Duodenal mucosa (tissue), 2 donors: ENCODE measurements at regions not wholly inside any gene's neighbourhood (a gene's known extent, or its start where the extent isn't known, plus 50 kb on each side); places are given as distances from the start of the nearest gene placed in this dataset.
"Not testable (repeated sequence)": the region's sequence is repeated elsewhere in the genome, so short reads cannot be mapped to it uniquely, and the experiment has no call there.

ENCODE experiments used
- H3K27ac ChIP-seq: one replicate; pipeline ENCODE4 v1.7.0; 2013; ENCODE audit warnings: low read depth, low read length
- H3K27me3 ChIP-seq, 2 donors: one replicate each; pipeline ENCODE4 v1.7.0; 2013; ENCODE audit warnings: low read length in 2 of 2, control low read depth in 1 of 2; ENCODE audit not compliant: insufficient read depth in 2 of 2, control insufficient read depth in 1 of 2
- H3K36me3 ChIP-seq, 2 donors: one replicate each; pipeline ENCODE4 v1.7.0; 2013; ENCODE audit warnings: low read length in 2 of 2, control low read depth in 1 of 2; ENCODE audit not compliant: insufficient read depth in 2 of 2, control insufficient read depth in 1 of 2
- H3K4me1 ChIP-seq, 2 donors: one replicate each; pipeline ENCODE4 v1.7.0; 2013; ENCODE audit warnings: low read length in 2 of 2, control low read depth in 1 of 2; ENCODE audit not compliant: insufficient read depth in 2 of 2, control insufficient read depth in 1 of 2
- H3K4me3 ChIP-seq, 2 donors: one replicate each; pipeline ENCODE4 v1.7.0; 2013; ENCODE audit warnings: low read length in 2 of 2, low read depth in 1 of 2
- H3K9ac ChIP-seq, 2 donors: one replicate each; pipeline ENCODE4 v1.7.0; 2013; ENCODE audit warnings: low read length in 2 of 2, low read depth in 1 of 2
- H3K9me3 ChIP-seq, 2 donors: one replicate each; pipeline ENCODE4 v1.7.0; 2013; ENCODE audit warnings: low read length in 2 of 2, control low read depth in 1 of 2; ENCODE audit not compliant: control insufficient read depth in 1 of 2

- H3K36me3 ChIP-seq, H3K27ac ChIP-seq, H3K9ac ChIP-seq, H3K27me3 ChIP-seq, H3K4me3 ChIP-seq, H3K9me3 ChIP-seq, H3K4me1 ChIP-seq: not testable (repeated sequence)
Observed at GRCh38 chr14:37784827-37785223, 189.4 kb downstream of the TTC6 start.

DNA sequence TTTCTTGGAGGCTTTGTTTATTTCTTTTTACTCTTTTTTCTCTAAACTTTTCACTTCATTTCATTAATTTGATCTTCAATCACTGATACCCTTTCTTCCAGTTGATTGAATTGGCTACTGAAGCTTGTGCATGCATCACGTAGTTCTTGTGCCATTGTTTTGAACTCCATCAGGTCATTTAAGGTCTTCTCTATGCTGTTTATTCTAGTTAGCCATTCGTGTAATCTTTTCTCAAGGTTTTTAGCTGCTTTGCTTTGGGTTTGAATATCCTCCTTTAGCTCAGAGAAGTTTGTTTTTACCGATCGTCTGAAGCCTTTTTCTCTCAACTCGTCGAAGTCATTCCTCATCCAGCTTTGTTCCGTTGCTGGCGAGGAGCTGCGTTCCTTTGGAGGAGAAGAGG lies 189.9 kb downstream of the TTC6 start:
- not testable (repeated sequence) for H3K36me3 ChIP-seq, H3K27ac ChIP-seq, H3K9ac ChIP-seq, H3K4me1 ChIP-seq, H3K9me3 ChIP-seq, H3K27me3 ChIP-seq, H3K4me3 ChIP-seq

- not testable (repeated sequence) for H3K27ac ChIP-seq, H3K4me3 ChIP-seq, H3K27me3 ChIP-seq, H3K4me1 ChIP-seq, H3K9me3 ChIP-seq, H3K9ac ChIP-seq, H3K36me3 ChIP-seq
Observed at GRCh38 chr14:37786114-37786625, 190.7 kb downstream of the TTC6 start.

GRCh38 chr14:37787879-37788494 lies 192.6 kb downstream of the TTC6 start:
- no peaks in the 10 kb centered on the region for H3K9me3 ChIP-seq

GRCh38 chr14:37791384-37792036 lies 196.1 kb downstream of the TTC6 start:
- H3K4me3 ChIP-seq = no peak overlapping the region
- no peaks in the 10 kb centered on the region for H3K36me3 ChIP-seq
- no peak overlapping the region for H3K27ac ChIP-seq
- H3K4me1 ChIP-seq = peaks cover 0 to 3% of the 10 kb centered on the region in 2 donors
- no peaks in the 10 kb centered on the region for H3K27me3 ChIP-seq
- H3K9me3 ChIP-seq = no peaks in the 10 kb centered on the region
- no peak overlapping the region for H3K9ac ChIP-seq

More at GRCh38 chr14:37787879-37788494, 192.6 kb downstream of the TTC6 start:
- H3K4me3 ChIP-seq = no peak overlapping the region
- H3K4me1 ChIP-seq = peaks cover 0 to 3% of the 10 kb centered on the region in 2 donors
- no peak overlapping the region for H3K27ac ChIP-seq
- H3K36me3 ChIP-seq = no peaks in the 10 kb centered on the region
- H3K27me3 ChIP-seq = no peaks in the 10 kb centered on the region
- H3K9ac ChIP-seq = no peak overlapping the region

- Histone ChIP-seq H3K36me3 (no peaks in the 10 kb centered on the region), H3K4me1 (peaks cover 0 to 3% of the 10 kb centered on the region in 2 donors)
Observed at GRCh38 chr14:37792124-37792523, 196.7 kb downstream of the TTC6 start.

DNA sequence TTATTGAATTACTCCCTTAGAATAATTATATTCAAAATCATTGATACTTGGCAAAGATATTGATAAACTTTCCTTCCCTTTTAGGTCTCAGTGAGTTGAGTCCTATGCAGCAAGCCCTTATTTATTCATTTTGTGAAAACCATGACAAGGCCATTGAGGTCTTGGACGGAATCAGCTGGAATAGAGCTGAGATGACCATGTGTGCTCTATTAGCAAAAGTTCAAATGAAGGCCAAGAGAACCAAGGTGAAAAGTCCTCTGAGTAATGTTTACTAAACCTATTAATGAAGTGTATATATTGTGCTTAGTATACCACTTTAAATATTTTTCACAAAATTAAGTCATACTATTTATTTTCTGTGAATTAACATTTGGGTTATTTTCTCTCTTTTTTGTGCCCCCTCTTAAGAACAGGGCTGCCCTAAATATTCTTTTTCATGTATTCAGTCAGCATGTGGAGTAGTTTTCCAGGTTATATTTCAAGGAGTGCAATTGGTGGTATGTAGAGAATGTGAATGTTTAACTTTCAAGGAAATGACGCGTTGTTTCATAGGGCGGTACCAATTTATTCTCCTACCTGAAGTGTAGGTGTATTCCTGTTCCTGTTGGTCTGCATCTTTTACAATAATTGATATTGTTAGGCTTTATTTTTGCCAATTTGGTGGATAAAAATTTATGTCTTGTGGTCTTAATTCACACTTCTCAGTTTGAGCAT lies 201.4 kb downstream of the TTC6 start:
- H3K9me3 ChIP-seq = no peaks in the 10 kb centered on the region
- H3K36me3 ChIP-seq = no peaks in the 10 kb centered on the region
- no peaks in the 10 kb centered on the region for H3K4me1 ChIP-seq
- no peak overlapping the region for H3K27ac ChIP-seq
- H3K9ac ChIP-seq = no peak overlapping the region
- no peaks in the 10 kb centered on the region for H3K27me3 ChIP-seq
- H3K4me3 ChIP-seq = no peak overlapping the region

More at GRCh38 chr14:37792124-37792523, 196.7 kb downstream of the TTC6 start:
- H3K27me3 ChIP-seq = no peaks in the 10 kb centered on the region
- no peak overlapping the region for H3K9ac ChIP-seq
- no peak overlapping the region for H3K27ac ChIP-seq
- no peaks in the 10 kb centered on the region for H3K9me3 ChIP-seq
- H3K4me3 ChIP-seq = no peak overlapping the region

- Histone ChIP-seq H3K9me3 (no peaks in the 10 kb centered on the region), H3K4me1 (no peaks in the 10 kb centered on the region), H3K27ac (no peak overlapping the region), H3K36me3 (no peaks in the 10 kb centered on the region), H3K4me3 (no peak overlapping the region), H3K9ac (no peak overlapping the region), H3K27me3 (no peaks in the 10 kb centered on the region)
Observed at GRCh38 chr14:37797675-37798074, 202.2 kb downstream of the TTC6 start.

DNA sequence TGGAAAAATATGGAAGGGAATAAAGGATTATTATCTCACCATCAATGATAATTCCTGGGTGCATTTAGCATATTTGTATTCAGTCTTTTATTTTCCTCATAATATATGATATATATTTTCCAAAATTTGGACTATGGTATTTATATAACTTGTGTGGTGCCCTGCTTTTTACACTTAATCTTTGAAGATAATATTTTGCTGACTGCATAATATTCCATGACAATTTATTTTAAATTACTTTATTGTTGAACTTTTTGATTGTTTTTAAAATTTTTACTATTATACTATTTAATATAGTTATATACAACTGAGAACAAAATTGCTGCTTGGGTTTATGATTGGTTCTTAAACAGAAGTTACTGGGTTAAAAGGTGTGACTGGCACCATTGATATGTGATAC lies 212.3 kb downstream of the TTC6 start:
- Histone ChIP-seq H3K36me3 (no peaks in the 10 kb centered on the region), H3K9me3 (no peaks in the 10 kb centered on the region), H3K27me3 (no peaks in the 10 kb centered on the region), H3K27ac (no peak overlapping the region), H3K4me3 (no peak overlapping the region), H3K4me1 (no peaks in the 10 kb centered on the region), H3K9ac (no peak overlapping the region)

DNA sequence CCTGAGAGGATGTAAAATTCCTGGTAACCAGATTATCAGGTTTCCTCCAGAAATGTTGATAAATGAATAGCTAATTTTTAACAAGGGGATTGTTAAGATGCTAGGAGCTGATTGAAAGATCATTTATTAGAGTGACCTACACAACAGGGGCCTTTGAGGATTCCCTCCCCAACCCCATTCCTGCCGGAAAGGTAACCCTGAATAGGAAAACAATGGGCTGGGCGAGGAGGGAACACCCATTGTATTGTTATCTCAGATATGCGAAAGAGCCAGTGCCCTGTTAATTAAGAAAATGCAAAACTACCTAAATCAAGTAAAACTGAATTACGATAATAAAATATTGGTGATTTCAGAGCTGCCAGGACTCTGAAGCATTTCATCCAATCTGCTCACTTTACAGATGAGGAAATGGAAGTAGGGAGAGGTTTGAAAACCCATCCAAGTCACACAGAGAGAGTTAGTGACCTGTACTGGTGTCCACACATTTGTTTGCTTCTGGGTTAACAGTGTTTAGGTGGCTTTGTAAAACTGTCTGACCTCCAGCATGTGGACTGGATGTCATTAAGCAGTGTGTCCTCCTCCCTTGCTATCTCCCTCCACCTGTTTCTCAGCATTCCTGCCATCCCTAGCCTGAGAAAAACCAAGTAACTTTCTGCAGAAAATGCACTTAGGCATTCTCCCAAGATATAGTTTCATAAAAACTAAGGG lies 214.8 kb downstream of the TTC6 start:
- H3K4me1 ChIP-seq = no peaks in the 10 kb centered on the region
- H3K9ac ChIP-seq = no peak overlapping the region
- H3K4me3 ChIP-seq = no peak overlapping the region
- H3K27me3 ChIP-seq = no peaks in the 10 kb centered on the region
- no peaks in the 10 kb centered on the region for H3K9me3 ChIP-seq
- H3K36me3 ChIP-seq = no peaks in the 10 kb centered on the region
- no peak overlapping the region for H3K27ac ChIP-seq
